ENCODE measurements at regions not wholly inside any gene's neighbourhood (a gene's known extent, or its start where the extent isn't known, plus 50 kb on each side); places are given as distances from the start of the nearest gene placed in this dataset.

- DNase-seq (ENCODE audit: low read depth): no peak
These were observed 71.6 kb upstream of the BAIAP2L1 start for GRCh38 chr7:98472521-98472954.

GRCh38 chr7:98470485-98471240 is 69.8 kb upstream of the BAIAP2L1 start:
- DNase-seq (ENCODE audit: low read depth): peak; percentile 46
- in situ Hi-C loops (cut with HindIII; ENCODE audit: low pct_unique_long_range_greater_than_20kb, low sequenced_read_pairs): no loop called here

More at GRCh38 chr7:98472521-98472954, 71.6 kb upstream of the BAIAP2L1 start:
- in situ Hi-C loops (cut with HindIII; ENCODE audit: low pct_unique_long_range_greater_than_20kb, low sequenced_read_pairs): no loop called here

- in situ Hi-C loops (cut with HindIII; ENCODE audit: low pct_unique_long_range_greater_than_20kb, low sequenced_read_pairs): no loop called here
- DNase-seq (ENCODE audit: low read depth): no peak
These were observed 68.2 kb upstream of the BAIAP2L1 start for GRCh38 chr7:98469088-98469487.

- in situ Hi-C loops (cut with HindIII; ENCODE audit: low pct_unique_long_range_greater_than_20kb, low sequenced_read_pairs): no loop called here
- DNase-seq (ENCODE audit: low read depth): no peak
These were observed 66.9 kb upstream of the BAIAP2L1 start for GRCh38 chr7:98467570-98468312.

GRCh38 chr7:98465022-98465421 is 64.1 kb upstream of the BAIAP2L1 start:
- in situ Hi-C loops (cut with HindIII; ENCODE audit: low pct_unique_long_range_greater_than_20kb, low sequenced_read_pairs): no loop called here

GRCh38 chr7:98464558-98464940 is 63.7 kb upstream of the BAIAP2L1 start:
- in situ Hi-C loops (cut with HindIII; ENCODE audit: low pct_unique_long_range_greater_than_20kb, low sequenced_read_pairs): no loop called here
- DNase-seq (ENCODE audit: low read depth): no peak

More at GRCh38 chr7:98465022-98465421, 64.1 kb upstream of the BAIAP2L1 start:
- no peak for DNase-seq (ENCODE audit: low read depth)

GRCh38 chr7:98463837-98464557 is 63.1 kb upstream of the BAIAP2L1 start:
- DNase-seq (ENCODE audit: low read depth): no peak

GRCh38 chr7:98462911-98463633 is 62.2 kb upstream of the BAIAP2L1 start:
- in situ Hi-C loops (cut with HindIII; ENCODE audit: low pct_unique_long_range_greater_than_20kb, low sequenced_read_pairs): no loop called here
- no peak for DNase-seq (ENCODE audit: low read depth)

More at GRCh38 chr7:98463837-98464557, 63.1 kb upstream of the BAIAP2L1 start:
- in situ Hi-C loops (cut with HindIII; ENCODE audit: low pct_unique_long_range_greater_than_20kb, low sequenced_read_pairs): no loop called here

- in situ Hi-C loops (cut with HindIII; ENCODE audit: low pct_unique_long_range_greater_than_20kb, low sequenced_read_pairs): no loop called here
- no peak for DNase-seq (ENCODE audit: low read depth)
These were observed 60.0 kb upstream of the BAIAP2L1 start for GRCh38 chr7:98460902-98461301.

GRCh38 chr7:98459529-98459928 is 58.6 kb upstream of the BAIAP2L1 start:
- in situ Hi-C loops (cut with HindIII; ENCODE audit: low pct_unique_long_range_greater_than_20kb, low sequenced_read_pairs): no loop called here
- DNase-seq (ENCODE audit: low read depth): no peak

- no peak for DNase-seq (ENCODE audit: low read depth)
- in situ Hi-C loops (cut with HindIII; ENCODE audit: low pct_unique_long_range_greater_than_20kb, low sequenced_read_pairs): no loop called here
These were observed 57.4 kb upstream of the BAIAP2L1 start for GRCh38 chr7:98458090-98458875.

GRCh38 chr7:98456866-98457265 is 56.0 kb upstream of the BAIAP2L1 start:
- in situ Hi-C loops (cut with HindIII; ENCODE audit: low pct_unique_long_range_greater_than_20kb, low sequenced_read_pairs): no loop called here
- no peak for DNase-seq (ENCODE audit: low read depth)

- in situ Hi-C loops (cut with HindIII; ENCODE audit: low pct_unique_long_range_greater_than_20kb, low sequenced_read_pairs): no loop called here
- DNase-seq (ENCODE audit: low read depth): no peak
These were observed 51.9 kb upstream of the BAIAP2L1 start for GRCh38 chr7:98452791-98453190.
